HG02885 (cell line): ENCODE measurements at regions not wholly inside any gene's neighbourhood (a gene's known extent, or its start where the extent isn't known, plus 50 kb on each side); places are given as distances from the start of the nearest gene placed in this dataset.
A peak's percentile ranks its signal among the peaks of the same experiment; 100 is the strongest.

Experiments used
- ATAC-seq: cut with Tn5 transposase; IDR thresholded peaks from one replicate; pipeline ENCODE4 v1.9.1; 2021; ENCODE audit warnings: mild to moderate bottlenecking; ENCODE audit not compliant: unreplicated experiment, poor library complexity

- ATAC-seq: no peak
These were observed 109.6 kb downstream of the WDR11 start for GRCh38 chr10:120960725-120961124.

GRCh38 chr10:120961795-120962755 is 110.9 kb downstream of the WDR11 start:
- ATAC-seq: no peak

DNA sequence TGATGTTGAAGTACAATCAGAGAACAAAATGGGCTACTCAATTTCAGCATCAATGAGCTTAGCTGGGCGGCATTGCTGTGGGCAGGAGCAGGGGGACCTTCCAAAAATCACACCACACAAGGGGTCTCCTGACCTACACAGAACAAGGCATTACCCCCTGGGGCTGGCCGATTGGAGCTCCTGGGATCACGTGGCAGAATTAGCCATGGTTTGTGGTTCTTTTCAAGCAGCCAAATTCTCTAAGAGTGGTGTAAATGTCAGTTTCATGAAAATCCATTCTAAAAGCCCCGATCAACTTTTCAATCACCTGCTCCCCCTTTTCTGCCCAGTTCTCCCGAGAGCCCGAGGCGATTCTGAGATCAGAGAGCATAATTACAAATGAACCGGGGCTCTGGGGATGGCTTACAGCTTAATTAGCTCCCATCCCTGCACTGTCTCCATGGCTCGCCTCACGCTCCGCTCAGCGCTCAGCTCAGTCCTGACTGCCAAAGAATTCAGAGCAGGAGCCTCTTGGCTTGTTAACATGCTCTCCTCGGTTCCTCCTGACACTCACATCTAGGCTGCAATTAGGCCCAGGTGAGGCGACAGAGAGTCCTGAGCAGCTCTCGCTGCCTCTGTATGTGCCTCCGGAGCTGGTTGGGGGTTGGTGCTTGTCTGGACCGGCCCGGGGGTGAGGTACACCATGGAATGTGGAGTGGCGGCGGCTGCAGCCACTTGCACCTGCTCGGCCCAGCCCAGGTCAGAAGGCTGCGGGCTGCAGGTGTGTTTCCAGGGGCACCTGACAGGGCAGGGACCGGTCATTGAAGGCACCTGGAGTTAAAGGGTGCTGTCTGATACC is 111.8 kb downstream of the WDR11 start:
- ATAC-seq: no peak

DNA sequence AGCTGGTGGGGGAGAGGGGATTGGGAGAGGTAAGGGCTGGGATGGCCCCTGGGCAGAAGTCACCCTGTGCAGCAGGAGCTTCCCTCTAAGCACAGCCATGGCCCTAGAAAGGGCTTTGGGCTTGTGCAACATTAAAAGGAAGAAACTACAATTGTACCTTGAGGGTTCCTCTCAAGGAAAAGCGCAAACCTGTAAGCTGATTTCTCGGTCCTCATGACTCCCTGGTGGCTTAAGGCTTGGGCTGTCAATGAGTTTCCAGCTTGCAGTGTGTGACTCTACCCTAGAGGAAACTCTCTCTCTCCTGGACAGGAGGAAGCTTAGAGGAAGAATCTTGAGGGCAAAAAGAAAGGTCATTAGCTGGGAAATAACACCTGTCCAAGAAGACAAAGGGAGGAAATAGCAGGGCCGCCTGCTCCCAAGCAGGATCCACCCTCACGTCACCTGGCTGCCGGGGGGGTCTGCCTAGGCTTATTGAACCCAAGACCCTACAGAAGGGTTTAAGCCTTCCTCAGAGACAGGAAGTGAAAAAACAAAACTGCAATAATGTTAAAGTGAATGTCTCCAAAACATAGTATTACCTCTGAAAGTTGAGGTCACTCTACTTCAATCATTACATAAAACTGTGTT is 112.5 kb downstream of the WDR11 start:
- no peak for ATAC-seq

DNA sequence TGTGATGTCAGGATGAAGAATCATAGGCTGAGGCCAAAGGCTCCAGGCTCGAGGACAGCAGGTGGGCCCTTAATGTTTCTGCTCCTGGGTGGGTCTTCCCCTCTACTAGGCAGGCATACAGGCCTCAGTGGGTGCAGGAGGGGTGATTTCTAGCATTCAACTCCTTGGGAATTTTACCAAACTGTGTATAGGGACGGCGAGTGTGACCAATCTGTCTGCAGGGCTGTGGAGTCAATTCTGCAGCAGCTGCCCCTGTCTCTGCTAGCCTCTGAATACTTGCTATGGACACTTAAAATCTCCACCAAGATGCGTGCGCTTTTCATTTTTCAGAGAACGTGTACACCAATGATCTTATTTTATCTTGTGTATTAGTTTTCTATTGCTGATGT is 115.5 kb downstream of the WDR11 start:
- ATAC-seq: no peak

DNA sequence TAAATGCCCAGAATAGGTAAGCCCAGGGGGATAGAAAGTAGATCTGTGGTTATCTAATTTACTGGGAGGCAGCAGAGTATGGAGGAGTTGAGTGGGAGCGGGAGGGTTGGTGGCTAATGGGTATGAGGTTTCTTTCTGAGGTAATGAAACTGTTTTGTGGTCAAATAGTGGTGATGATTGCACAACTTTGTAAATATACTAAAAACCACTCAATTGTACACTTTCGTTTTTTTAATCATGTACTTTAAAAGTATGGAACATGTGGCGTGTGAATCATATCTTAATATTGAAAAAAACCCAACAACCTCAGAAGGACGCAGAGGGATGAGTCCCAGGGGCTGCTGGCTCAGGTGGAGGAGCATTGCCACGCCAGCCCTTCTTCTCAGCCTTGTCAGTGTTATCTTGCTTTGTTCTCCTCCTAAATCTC is 118.1 kb downstream of the WDR11 start:
- peak; percentile 58 for ATAC-seq

- no peak for ATAC-seq
These were observed 119.7 kb downstream of the WDR11 start for GRCh38 chr10:120970595-120971529.

DNA sequence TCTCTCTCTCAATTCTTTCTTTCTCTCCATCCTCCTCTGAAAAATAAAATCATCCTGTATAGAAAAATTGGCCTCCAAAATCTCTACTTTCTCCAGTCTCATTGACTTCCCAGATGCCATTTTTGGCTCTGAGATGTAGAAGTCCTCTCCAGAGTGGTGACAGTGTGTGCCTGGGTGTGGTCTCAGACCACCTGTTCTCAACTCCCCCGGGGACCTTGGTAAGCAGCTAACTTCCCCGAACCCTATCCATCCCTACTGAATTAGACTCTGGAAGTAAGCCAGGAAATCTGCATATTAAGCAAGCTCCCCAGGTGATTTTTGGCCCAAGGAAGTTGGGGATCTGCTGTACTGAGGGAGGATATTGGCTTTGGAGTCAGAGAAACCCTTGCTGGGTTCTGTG is 120.5 kb downstream of the WDR11 start:
- ATAC-seq: no peak

DNA sequence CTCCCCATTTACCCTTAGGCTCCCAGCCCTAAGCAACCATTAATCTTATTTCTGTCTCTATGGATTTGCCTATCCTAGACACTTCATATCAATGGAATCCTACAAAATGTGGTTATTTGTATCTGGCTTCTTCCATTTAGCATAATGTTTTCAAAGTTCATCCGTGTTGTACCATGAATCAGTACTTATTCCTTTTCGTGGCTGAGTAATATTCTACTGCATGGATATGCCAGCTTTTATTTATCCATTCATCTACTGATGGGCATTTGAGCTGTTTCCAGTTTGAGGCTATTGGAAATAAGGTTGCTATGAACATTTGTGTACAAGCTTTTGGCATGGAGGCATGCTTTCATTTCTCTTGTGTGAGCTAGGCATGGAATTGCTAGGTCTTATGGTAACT is 121.1 kb downstream of the WDR11 start:
- ATAC-seq: no peak

GRCh38 chr10:120975072-120975867 is 124.1 kb downstream of the WDR11 start:
- ATAC-seq: no peak

GRCh38 chr10:120975868-120976225 is 124.7 kb downstream of the WDR11 start:
- ATAC-seq: no peak

DNA sequence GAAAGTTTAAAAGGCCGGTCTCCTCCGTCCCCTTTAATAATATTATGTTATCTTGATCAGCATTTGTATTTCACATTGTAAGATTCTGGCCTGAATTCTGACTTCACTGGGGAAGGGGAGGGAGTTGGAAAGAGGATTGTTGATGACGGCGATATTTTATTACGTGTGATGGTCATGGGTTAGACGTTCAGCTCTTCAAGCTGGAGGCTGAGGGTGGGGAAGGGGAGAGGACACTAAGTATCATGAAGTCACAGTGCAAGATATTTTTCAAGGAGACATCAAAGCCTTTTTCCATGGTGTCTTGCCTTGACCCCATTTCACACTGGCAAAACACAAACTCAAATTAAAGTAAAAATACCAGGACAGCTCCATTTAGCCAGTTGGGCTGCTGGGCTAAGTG is 126.7 kb downstream of the WDR11 start:
- ATAC-seq: no peak

DNA sequence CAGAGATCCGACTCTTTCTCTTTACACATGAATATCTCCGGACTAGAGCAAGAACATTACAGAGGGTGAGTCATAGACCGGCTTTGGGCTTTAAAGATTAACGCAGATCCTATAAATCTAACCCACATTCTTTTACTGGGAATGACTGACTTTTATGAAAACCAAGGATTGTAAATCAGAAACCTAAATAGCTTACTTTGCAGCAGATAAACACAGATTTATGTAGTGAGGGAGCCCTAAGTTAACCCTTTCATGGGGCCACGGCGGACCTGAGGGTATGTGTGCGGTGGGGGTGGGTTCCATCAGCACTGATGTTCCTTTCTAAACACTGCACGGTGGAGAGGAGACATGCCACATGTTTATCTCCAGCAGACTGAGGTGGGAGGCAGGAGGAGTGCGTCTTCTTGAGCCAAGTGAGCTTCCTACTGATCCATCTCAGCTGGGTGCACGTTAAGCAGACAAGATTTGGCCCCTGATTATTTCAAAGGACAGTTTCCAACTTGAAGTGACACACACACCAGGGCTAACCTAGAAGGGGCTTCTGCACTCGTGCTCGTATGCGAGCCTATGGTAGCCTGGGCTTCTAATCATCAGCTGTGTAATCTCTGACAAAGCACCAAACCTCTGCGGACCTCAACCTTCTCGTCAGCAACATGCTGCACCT is 127.6 kb downstream of the WDR11 start:
- ATAC-seq: no peak

- ATAC-seq: no peak
These were observed 128.5 kb downstream of the WDR11 start for GRCh38 chr10:120979435-120980278.

DNA sequence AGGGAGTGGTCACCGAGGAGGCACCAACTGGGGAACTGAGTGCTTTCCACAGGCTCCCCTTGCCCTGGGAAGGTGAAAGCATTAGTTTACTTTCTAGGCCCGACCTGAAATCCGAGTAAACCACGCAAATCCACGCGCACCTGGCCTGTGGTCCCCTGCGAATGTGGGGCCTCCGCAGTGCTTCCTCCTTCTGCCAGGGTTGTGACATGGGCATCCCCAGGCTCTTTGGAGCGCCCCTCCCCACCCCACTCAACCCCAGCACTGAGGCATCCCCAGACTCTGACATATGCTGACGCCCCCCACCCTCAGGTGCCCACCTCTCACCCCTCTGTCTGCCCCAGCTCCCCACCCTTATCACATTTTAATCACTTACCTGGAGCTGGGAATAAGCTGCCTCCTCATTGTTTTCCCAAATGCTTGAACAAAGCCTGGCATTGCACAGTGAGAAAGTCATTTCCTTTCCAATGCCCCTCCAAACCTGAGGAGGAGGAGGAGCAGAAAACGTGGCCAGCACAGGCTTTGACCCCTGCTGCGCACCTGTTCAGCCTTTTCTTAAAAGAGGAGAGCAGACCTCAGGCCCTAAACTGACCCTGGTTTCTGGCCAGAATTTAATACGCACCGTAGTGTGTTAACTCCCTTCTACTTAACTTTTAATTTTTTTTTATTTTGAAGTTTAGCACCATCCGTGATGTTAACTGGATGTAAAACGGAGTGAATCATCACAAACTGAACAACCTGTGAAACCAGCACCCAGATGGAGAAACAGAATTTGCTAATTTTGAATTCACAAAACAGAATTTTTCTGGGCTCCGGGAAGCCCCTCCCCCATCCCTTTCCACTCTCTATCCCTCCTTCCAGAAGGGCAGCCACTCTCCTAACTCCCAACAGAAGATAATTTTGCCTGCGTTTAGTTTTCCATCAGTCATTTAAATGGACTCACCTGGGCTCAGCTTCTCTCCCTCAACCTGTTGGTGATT is 129.4 kb downstream of the WDR11 start:
- no peak for ATAC-seq

DNA sequence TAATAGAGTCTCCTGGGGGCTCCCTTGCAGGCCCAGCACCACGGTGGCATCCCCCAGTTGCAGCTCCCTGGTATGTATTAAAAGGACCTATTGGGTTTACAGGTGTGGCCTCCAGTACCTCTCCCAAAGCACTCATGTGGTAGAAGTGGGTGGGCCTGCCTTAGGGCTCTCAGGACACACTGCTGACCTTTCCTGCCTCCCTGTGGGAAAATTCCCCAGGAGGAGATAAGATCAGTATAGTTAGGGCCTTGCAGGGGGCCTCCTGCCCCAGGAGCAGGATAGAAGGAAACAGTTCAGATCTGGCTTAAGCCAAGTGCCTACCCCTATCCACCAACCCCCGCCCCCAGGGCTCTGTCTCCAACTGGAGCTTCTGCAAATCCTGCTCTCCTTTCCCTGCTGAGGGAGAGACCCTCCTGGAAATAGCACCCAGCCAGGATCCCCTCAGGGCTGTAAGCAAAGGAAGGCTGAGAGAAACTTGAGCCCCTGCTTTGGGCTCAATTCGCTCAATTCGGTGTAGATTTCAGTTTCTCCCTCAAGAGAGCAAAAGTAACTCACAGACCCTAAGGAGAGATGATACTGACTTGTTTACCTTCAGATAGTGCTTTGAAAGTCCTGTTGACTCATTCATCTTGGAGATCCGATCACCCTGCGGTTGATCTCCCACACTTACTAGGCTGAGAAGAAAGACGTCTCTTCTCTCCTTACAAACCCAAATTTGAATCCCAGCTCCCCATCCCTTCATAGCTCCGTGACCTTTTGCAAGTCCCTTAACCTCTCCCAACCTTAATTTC is 130.6 kb downstream of the WDR11 start:
- no peak for ATAC-seq
